ENCODE measurements at regions not wholly inside any gene's neighbourhood (a gene's known extent, or its start where the extent isn't known, plus 50 kb on each side); places are given as distances from the start of the nearest gene placed in this dataset.

- no peak for DNase-seq
- Histone ChIP-seq H3K27ac (no peak overlapping the region), H3K4me3 (no peak overlapping the region), H3K4me1 (no peaks in the 10 kb centered on the region), H3K36me3 (no peaks in the 10 kb centered on the region), H3K27me3 (peaks cover 0 to 16% (median 2%) of the 10 kb centered on the region in 7 donors), H3K9me3 (no peaks in the 10 kb centered on the region)
- WGBS, 2 donors = 93 to 96% methylated on average over 40 of the region's 40 CpGs
- ATAC-seq = peak in 1 of 8 donors; percentile 25
- no peak for TF ChIP-seq CTCF (IDR thresholded peaks at IDR 0.05)
- intact Hi-C loops (cut with DNase I) = loop anchor here in 1 of 10 donors (5.0 kb wide), 1 partner anchor 140 kb away; no protein-coding TSS in a partner anchor
Observed at GRCh38 chr21:35886887-35887286, 173.4 kb downstream of the SETD4 start.

GRCh38 chr21:35885942-35886541 is 174.3 kb downstream of the SETD4 start:
- H3K36me3 ChIP-seq = no peaks in the 10 kb centered on the region
- no peaks in the 10 kb centered on the region for H3K4me1 ChIP-seq
- DNase-seq (no peak), ATAC-seq (peak in 1 of 8 donors; percentile 7)
- TF ChIP-seq CTCF (IDR thresholded peaks at IDR 0.05) = peak in 3 of 9 donors; percentile 8 to 27 (median 27)
- peaks cover 0 to 24% (median 9%) of the 10 kb centered on the region in 7 donors for H3K27me3 ChIP-seq
- intact Hi-C loops (cut with DNase I) = loop anchor here in 1 of 10 donors (5.0 kb wide), 1 partner anchor 141 kb away; no protein-coding TSS in a partner anchor
- WGBS, 2 donors = 87 to 88% methylated on average over 7 of the region's 7 CpGs
- H3K9me3 ChIP-seq = no peaks in the 10 kb centered on the region
- no peak overlapping the region for H3K27ac ChIP-seq
- H3K4me3 ChIP-seq = no peak overlapping the region

GRCh38 chr21:35882791-35883240 is 177.5 kb downstream of the SETD4 start:
- TF ChIP-seq CTCF (IDR thresholded peaks at IDR 0.05) = no peak
- peaks cover 0 to 32% (median 18%) of the 10 kb centered on the region in 7 donors for H3K27me3 ChIP-seq
- ATAC-seq (no peak), DNase-seq (no peak)
- intact Hi-C loops (cut with DNase I) = no loop called here
- 41 to 44% methylated on average over 10 of the region's 10 CpGs for WGBS, 2 donors
- no peaks in the 10 kb centered on the region for H3K9me3 ChIP-seq
- no peaks in the 10 kb centered on the region for H3K4me1 ChIP-seq
- H3K4me3 ChIP-seq = no peak overlapping the region
- no peaks in the 10 kb centered on the region for H3K36me3 ChIP-seq
- no peak overlapping the region for H3K27ac ChIP-seq

GRCh38 chr21:35873441-35873840 is 186.9 kb downstream of the SETD4 start:
- 53 to 59% methylated on average over 2 of the region's 2 CpGs for WGBS, 2 donors
- Histone ChIP-seq H3K4me3 (no peak overlapping the region), H3K27me3 (peaks cover 0 to 13% (median 4%) of the 10 kb centered on the region in 7 donors), H3K36me3 (no peaks in the 10 kb centered on the region), H3K27ac (no peak overlapping the region), H3K9me3 (peaks cover 0 to 15% (median 5%) of the 10 kb centered on the region in 11 donors), H3K4me1 (no peaks in the 10 kb centered on the region)
- intact Hi-C loops (cut with DNase I) = no loop called here
- ATAC-seq = no peak
- no peak for DNase-seq
- TF ChIP-seq CTCF (IDR thresholded peaks at IDR 0.05) = no peak

Measured in heart right ventricle (tissue), 16 donors.